Fibroblast of mammary gland (primary cell): ENCODE measurements at regions not wholly inside any gene's neighbourhood (a gene's known extent, or its start where the extent isn't known, plus 50 kb on each side); places are given as distances from the start of the nearest gene placed in this dataset.

ENCODE experiments used
- DNase-seq: peaks from one replicate; pipeline ENCODE4 v3.0.0-alpha.2; 2010; ENCODE audit warnings: low read depth
- H3K4me3 ChIP-seq: 2 replicates; pipeline ENCODE4 v1.5.1; 2011; ENCODE audit warnings: low read depth, mild to moderate bottlenecking, low read length, moderate library complexity; ENCODE audit not compliant: control insufficient read depth
- CTCF ChIP-seq: conservative IDR thresholded peaks from 2 replicates; pipeline ENCODE4 v1.5.1; 2011; ENCODE audit warnings: low read depth, low read length, inconsistent platforms; ENCODE audit not compliant: control insufficient read depth, insufficient read depth

GRCh38 chr5:51539232-51539631 is 156.0 kb downstream of the ISL1 start:
- no peak overlapping the region for H3K4me3 ChIP-seq
- no peak for TF ChIP-seq CTCF
- DNase-seq, result no peak

GRCh38 chr5:51544031-51544785 is 161.0 kb downstream of the ISL1 start:
- H3K4me3 ChIP-seq, result no peak overlapping the region
- no peak for DNase-seq
- no peak for TF ChIP-seq CTCF

GRCh38 chr5:51556833-51557232 is 173.6 kb downstream of the ISL1 start:
- no peak for TF ChIP-seq CTCF
- H3K4me3 ChIP-seq, result no peak overlapping the region
- no peak for DNase-seq

- DNase-seq, result no peak
- no peak for TF ChIP-seq CTCF
- H3K4me3 ChIP-seq, result no peak overlapping the region
Observed at GRCh38 chr5:51558682-51559081, 175.4 kb downstream of the ISL1 start.

- H3K4me3 ChIP-seq, result no peak overlapping the region
- no peak for DNase-seq
- TF ChIP-seq CTCF, result no peak
Observed at GRCh38 chr5:51559339-51559738, 176.1 kb downstream of the ISL1 start.

GRCh38 chr5:51559921-51560658 is 176.8 kb downstream of the ISL1 start:
- no peak for DNase-seq
- no peak for TF ChIP-seq CTCF

More at GRCh38 chr5:51559921-51560658, 176.8 kb downstream of the ISL1 start:
- H3K4me3 ChIP-seq, result no peak overlapping the region
